ENCODE measurements at regions not wholly inside any gene's neighbourhood (a gene's known extent, or its start where the extent isn't known, plus 50 kb on each side); places are given as distances from the start of the nearest gene placed in this dataset.
"Not testable (repeated sequence)": the region's sequence is repeated elsewhere in the genome, so short reads cannot be mapped to it uniquely, and the experiment has no call there.

DNA sequence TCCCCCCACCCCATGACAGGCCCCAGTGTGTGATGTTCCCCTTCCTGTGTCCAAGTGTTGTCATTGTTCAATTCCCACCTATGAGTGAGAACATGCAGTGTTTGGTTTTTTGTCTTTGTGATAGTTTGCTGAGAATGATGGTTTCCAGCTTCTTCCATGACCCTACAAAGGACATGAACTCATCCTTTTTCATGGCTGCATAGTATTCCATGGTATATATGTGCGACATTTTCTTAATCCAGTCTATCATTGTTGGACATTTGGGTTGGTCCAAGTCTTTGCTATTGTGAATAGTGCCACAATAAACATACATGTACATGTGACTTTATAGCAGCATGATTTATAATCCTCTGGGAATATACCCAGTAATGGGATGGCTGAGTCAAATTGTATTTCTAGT, 927.9 kb downstream of the PLA2G4A start:
- DNase-seq: not testable (repeated sequence)

DNA sequence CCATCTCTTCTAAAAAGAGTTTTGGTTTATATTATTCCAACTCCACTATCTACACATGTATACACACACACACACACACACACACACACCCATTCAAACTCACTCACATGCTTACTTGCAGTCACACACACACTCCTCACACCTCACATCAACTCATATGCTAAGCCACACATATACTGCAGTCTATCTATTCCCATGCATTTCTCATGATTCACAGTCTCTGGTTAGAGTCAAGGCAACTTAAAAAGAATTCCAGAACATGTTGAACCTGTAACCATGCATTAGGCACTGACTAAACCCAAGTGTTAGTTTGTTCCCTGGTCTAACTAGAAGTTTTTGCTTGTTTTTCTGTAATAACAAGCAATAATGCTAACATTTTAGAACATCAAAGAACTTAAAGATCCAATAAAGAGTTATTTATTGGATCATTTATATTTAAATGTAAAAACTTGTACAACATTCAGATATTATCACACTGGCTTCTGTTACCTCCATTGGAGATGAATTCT, 931.1 kb downstream of the PLA2G4A start:
- no peak for DNase-seq

DNA sequence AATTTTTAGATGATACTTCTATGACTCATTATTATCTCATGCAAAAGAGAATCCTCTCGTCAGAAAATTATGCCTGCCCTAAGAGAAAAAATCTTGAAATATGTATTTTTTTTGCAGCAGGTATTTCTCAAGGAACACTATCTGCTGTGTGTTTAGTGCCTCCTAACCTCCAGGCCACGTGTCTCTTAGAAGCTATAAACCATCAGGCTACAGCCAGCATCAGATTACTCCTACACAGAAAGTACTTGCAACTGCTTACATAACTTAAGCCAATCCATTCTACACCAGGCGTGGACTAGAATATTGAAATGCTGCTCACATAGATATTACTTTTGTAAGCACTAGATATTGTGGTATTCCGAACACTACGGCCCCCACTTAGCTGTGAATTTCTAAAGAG, 933.4 kb downstream of the PLA2G4A start:
- DNase-seq: no peak

DNA sequence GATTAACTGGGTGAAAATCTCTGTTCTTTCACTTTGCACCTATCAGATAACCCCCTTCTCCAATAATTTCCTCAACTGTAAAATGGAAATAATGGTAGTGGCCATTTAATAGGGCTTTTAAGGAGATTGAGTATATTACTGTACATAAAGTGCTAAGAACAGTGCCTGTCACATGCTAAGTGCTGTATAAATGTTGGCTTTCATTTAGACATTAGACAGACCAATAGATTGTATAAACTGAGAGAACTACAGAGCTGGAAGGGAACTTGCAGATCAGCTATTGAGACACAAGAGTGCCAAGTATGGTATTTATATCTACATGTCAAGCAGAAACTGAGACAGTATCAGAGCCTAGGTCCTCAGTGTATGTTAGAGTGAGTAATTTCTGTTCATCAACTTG, 934.7 kb downstream of the PLA2G4A start:
- DNase-seq: no peak

DNA sequence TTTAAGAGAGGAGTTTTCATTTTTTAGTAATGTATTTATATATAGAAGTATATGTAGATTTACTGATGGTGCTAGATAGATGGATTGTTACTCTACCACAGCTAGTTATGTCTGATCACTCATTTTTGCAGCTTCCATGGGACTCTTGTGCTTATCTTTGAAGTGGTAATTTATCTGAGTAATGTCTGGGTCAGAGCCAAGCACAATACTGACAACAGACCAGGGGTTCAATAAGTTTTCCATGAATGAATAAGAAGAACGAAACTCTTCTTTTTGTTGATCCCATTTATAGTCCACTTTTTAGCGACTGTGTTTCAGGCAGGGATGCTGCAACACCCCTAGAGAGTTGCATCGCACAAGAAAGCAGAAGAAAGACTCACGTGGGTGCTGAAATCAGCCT, 935.2 kb downstream of the PLA2G4A start:
- DNase-seq: no peak

DNA sequence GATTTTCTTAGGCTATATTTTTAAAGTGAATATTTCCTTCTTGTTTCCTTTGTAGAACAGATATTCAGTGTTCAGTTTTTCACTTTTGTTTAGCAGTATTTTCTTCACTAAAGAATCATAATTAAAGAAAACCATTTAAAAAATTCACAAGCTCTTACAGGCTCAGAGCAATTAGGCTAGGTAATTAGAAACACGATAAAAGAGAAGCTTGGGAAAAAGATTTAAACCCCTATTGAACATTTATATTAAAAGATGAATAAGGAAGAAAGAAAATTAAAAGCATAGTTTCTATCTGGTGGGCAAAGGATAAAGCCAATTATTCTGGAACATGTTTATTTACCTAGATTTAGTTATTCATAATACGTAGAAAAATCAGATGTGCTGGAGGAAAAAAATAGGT, 942.6 kb downstream of the PLA2G4A start:
- no peak for DNase-seq

DNA sequence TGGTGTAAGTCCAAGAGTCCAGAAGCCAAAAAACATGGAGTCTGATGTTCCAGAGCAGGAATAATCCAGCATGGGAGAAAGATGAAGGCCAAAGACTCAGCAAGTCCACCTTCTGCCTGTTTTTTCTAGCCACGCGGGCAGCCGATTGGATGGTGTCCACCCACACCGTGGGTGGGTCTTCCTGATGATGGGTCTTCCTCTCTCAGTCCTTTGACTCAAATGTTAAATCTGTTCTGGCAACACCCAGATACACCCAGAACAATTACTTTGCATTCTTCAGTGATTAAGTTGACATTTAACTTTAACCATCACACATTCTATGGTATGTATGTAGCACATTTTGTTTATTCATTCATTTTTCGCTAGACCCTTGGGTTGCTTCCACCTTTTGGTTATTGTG, 944.4 kb downstream of the PLA2G4A start:
- no peak for DNase-seq

DNA sequence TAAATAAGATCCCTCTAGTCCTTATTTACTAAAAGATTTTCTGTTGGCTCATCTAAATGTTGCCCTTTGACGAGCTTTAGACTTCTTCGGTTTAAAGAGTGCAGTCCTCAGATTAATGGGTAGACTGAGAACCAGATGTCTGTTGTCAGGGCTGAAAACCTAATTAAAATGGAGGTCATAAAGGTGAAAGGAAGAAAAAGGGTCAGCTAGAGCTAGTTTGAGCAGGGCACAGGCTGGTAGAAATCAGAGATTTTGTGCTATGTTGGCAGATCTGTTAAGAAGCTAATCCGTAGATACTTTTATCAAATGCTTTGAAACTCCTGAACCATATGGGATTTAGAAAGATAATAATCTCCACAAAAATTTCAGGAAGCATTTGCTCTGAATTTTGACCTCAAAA, 959.0 kb downstream of the PLA2G4A start:
- no peak for DNase-seq

DNA sequence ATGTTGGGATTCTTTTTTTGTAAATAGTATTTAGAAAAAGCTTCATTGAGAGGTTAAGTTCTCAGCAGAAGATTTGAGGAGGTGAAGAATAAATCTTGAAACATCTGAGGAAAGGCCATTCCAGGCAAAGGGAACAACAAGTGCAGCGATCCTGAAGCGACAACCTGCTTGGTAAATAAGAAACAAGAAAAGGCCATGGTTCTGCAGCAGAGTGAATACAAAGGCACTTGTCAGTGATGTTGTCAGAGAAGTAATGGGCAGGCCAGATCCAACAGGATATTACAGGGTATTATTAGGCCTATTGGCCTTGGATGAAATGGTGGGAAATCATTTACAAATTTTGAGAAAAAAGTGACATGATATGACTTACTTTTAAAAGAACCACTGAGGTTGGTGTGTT, 960.0 kb downstream of the PLA2G4A start:
- DNase-seq: no peak

DNA sequence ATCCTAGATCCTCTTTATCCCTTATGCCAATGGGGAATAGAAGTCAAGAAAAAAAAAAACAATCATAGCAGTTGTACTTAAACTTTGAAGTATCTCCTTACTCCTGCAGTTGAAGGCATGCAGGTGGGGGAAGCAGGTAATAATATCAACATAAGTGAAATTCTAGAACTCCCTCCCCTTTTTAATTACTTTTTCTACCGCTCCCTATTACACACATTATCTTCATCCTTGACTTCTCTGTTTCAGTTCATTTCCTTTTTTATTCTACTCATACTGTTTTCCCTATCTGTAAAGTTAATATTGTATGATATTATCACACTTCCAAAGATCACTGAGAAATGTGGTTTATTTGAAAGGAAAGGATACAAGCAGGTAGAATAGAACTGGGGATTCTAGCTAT, 962.0 kb downstream of the PLA2G4A start:
- DNase-seq: no peak

DNA sequence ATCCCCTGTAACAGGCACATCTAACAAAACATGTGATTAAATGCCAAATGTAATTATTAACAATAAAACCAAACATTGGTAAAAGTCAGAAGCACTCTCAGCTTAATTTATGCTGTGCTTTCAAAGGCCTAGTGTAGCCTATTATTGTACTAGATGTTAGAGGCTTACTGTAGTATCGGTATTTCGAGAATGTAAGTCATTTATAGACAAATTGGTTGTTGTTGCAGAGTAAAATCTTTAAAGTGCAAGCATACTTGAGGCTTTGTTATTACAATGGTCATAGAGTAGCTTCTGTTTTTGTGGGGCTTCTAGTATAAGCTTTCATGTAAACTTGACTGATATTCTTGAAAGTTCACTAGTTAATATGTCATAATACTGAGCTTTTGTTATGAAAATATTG, 965.8 kb downstream of the PLA2G4A start:
- DNase-seq: no peak

DNA sequence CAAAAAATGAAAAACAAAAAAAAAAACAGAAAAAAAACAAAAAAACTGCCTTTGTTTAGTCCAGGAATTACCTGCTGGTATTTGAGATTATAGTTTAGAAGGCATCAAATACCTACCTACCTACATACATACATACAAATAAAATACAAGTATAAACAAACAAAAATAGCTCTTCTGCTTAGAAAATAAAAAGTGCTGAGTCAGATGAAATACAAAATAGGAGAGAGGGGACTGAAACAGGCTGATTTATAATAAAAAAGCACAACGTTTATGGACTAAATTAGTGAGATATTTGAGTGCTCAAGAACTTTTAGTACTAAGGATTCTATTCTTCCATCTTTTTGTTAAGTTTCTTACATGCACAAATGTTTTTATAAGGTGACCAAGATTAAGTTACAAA, 980.8 kb downstream of the PLA2G4A start:
- DNase-seq: no peak

DNA sequence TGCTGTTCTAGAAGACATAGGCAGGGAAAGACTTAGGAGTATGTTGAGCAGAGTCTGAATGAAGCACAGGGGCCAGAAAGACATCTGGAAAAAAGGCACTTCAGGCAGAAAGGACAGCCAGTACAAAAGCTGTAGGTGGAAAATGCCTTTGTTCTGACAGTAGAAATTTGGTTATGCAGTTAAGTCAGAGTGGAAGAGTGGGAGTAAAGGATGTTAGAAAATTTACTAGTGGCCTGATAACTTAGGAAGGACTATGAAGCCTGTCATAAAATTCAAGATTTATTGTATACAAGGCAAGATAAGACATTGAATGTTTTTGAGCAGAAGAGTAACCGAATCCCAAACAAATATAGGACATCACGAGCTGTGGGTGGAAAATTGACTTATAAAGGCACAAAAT, 987.9 kb downstream of the PLA2G4A start:
- DNase-seq: no peak

DNA sequence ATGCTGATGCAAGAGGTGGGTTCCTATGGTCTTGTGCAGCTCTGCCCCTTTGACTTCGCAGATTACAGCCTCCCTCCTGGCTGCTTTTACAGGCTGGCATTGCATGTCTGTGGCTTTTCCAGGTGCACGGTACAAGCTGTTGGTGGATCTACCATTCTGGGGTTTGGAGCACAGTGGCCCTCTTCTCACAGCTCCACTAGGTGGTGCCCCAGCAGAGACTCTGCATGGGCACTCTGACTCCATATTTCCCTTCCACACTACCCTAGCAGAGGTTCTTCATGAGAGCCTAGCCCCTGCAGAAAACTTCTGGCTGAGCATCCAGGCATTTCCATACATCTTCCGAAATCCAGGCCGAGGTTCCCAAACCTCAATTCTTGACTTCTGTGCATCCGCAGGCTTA, 989.0 kb downstream of the PLA2G4A start:
- DNase-seq: no peak

DNA sequence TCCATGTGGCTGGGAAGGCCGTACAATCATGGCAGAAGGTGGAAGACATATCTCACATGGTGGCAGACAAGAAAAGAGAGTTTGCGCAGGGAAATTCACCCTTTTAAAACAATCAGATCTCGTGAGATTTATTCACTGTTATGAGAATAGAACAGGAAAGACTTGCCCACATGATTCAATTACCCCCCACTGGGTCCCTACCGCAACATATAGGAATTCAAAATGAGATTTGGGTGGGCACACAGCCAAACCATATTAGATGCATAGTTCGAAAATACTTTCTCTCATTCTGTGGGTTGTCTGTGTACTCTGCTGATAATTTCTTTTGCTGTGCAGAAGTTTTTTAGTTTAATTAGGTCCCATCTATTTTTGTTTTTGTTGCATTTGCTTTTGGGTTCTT, 990.3 kb downstream of the PLA2G4A start:
- DNase-seq: no peak

DNA sequence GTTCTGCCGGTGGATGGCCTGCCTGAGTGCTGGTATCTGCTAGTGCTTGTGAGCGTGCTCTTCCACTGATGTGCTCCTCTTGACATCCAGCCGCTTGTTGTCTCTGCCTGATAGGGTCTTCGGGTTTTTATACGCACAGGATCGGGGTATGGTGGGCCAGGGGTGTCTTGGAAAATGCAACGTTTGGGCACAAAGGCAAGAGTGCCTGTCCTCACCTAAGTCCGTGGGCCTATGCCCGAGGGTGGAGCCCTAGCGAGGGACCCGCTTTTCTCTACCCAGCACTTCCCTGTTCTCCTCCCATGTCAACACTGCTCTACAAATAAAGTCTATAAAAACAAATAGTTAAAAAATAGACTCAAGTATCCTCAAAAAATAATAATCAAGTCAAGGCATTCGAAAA, 1007.8 kb downstream of the PLA2G4A start:
- no peak for DNase-seq

DNA sequence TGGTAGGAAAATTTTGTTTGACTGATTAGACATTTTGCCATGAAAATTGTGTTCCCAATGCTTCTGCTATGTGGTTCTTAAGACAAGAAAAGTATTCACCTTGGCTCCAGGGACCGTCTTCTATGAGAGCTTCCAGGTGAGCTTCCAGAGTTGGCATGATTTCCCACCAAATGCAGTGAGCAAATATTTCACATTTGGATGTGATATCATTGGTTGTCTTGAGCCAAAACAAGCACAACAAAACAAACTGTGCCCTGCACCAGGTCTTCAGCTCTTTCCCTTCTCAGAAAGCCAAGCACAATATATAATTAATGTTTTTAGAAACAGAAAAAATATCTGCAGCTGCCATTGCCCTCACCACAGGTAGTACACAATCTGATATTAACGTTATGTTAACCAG, 1009.0 kb downstream of the PLA2G4A start:
- no peak for DNase-seq

DNA sequence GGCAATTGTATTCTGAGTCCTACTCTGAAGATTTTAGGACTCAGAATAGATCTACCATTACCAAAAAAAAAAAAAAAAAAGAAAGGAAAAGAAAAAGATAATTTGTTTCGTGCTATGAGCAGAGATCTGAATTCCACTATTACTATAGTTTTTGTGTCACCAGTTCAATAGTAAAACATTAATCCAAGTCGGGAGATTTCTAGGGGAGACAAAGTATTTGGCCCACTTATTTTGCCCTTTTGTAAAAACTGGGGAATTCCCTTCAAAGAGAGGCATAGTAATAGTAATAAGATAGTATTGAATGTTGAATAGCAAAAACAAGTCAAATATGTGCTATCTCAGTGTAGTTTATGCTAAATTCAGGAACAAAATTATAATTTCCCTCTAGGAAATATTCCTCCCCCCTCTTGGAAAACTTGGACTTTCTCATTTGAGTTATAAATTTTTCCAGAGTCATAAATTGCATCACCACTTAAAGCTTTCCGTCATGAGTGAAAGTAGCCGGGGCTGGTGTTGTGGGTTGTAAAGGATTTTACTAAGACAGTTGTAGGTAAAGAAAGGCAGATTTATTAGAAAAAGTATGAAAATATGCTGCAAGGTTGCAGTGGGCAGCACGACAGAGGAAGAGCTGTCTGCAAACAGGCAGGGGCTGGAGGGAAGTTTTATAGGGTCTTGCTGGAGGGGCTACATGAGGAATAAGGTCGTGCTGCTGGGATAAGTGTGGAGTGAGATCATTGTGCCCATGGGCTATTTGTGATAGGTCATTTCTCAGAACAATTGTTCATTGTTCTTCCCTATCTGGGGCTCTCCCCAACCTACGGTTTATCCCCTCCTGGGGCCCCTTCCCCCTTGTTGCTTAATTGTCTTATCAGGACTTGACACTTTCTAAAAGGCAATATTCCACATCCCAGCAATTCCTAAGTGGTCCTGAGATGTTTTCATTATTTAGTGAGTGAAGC, 1009.9 kb downstream of the PLA2G4A start:
- DNase-seq: no peak

DNA sequence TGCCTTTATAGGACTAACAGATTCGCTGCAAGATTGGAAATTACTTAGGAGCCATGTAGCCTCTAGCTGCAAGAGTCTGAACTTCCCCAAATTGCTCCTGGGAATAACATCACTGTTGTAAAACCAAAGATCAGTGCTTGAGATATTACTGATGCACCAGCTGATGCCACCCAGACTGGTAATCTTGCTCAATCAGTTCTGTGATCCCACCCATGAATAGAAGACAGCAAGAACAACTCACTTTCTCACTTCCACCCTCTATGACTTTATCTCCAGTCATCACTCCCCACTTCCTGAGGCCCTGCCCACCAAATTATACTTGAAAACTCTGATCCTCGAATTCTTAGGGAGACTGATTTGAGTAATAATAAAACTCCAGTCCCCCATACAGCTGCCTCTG, 1011.1 kb downstream of the PLA2G4A start:
- peak; percentile 7 for DNase-seq

DNA sequence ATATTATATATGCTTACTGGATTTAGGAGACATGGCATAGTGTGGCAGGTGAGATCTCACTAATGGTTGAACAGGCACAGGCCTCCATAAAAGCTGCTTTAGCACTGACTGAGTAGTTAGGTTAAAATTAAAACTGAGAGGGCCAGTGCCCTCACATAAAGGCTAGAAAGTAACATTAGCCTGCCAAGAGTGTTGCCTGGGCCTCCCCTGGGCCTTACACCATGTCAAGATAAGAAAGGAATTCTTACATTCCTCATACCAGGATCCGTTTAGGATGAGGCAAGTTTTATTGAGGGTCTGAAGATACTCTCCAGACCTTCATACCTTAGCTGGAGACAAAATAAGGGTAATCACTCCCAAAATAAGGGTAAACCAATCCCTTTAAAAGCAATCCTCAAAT, 1011.8 kb downstream of the PLA2G4A start:
- no peak for DNase-seq

DNA sequence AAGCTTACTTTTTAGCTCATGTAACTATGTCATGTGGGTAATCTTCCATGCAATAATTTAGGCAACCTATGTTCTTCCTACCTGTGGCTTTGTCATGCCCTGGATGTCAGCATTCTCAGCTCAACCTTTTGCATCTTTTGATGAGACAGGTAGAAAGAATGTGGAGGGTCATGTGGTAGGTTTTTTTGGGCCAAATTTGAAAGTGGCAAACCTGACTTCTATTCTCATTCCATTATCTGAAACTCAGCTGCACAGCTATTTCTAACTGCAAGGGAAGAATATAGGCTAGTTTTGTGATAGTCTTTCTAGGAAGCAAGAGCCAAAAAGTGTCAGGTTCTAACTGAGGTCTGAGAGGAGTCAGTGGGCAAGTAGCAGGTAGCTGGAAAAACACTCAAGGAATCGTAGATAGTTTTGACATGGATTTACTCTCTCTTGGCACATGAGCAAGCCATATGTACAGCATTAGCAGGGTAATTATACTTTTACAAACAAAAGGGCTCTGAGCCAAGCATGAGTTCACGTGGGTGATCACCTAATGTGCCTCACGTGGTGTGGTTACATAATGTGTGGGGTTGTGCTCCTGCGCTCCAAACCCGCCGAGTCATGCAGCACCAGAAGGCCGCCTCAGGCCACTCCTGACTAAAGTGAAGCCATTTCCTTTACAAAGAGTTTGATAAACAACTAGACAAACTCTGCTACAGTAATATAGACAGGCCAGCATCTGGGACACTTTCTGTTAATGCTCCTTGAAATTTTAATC, 1013.8 kb downstream of the PLA2G4A start:
- DNase-seq: peak; percentile 13

DNA sequence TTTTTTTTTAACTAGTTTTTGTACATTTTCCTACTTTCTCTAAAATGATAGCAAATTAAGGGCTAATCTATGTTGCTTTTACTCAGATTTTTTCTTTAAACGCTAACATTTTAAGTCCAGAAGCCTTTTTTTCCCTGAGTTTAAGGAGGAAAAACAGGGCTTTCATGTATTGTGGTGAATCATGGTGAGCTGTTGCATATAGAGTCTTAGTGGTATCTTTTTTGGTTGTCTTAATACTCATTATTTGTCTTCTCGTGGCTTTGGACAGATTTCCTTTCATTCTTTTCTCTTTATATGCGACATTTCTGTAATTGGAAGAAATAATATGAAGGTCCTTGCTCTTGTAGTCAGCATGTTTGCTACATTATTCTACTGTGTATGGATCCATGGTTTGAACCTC, 1015.6 kb downstream of the PLA2G4A start:
- DNase-seq: no peak

DNA sequence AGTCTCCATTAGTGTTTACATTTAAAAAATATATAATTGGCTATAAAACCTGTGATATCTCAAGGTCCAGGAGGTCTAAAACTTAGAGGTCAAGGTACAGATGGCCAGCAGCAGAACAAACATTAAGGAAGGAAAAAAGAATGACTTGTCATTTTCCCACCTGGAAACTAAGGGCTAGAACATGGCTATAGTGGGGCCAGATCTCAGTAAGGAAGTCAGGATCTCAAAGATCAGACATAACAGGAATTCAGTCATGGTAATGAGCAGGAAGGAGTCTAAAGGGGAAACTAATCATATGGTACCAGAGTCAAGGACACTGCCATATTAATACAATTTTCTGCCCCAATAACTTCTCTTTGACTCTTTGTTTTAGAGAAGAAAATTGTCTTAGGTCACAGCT, 1018.8 kb downstream of the PLA2G4A start:
- DNase-seq: no peak

DNA sequence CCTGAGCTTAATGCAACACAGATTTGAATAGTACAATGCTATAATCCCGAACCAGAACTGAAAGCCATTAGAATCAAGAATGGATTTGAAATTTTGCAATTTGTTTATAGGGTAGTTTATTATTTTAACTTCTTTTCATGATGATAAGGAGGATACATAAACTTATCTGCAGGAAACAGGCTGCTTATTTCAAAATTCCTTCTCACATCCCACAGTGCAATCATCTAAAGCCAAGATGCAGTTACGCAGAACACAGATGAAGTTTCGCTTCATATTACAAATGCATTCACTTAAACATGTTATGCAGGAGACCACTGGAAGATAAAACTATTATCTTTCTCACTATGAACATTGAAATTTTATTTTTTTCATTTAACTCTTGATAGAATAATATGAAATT, 1019.6 kb downstream of the PLA2G4A start:
- no peak for DNase-seq

Measured in hematopoietic multipotent progenitor cell treated with erythropoietin and hydrocortisone succinate and interleukin-3 and kit ligand, for 6 days (in vitro differentiated cells).